ENCODE measurements at regions not wholly inside any gene's neighbourhood (a gene's known extent, or its start where the extent isn't known, plus 50 kb on each side); places are given as distances from the start of the nearest gene placed in this dataset.

GRCh38 chr13:47005756-47006414 is 109.0 kb upstream of the HTR2A start:
- H3K4me1 ChIP-seq, result no peaks in the 10 kb centered on the region
- TF ChIP-seq CTCF (IDR thresholded peaks at IDR 0.05), result no peak
- H3K9me3 ChIP-seq, result no peaks in the 10 kb centered on the region
- H3K36me3 ChIP-seq, result no peaks in the 10 kb centered on the region
- H3K27ac ChIP-seq, result no peak overlapping the region
- intact Hi-C loops (cut with DNase I), result no loop called here
- no peaks in the 10 kb centered on the region for H3K27me3 ChIP-seq
- DNase-seq (ENCODE audit: low spot score in 2 of 2), result no peak
- H3K4me3 ChIP-seq, result no peak overlapping the region

GRCh38 chr13:47004540-47004939 is 107.7 kb upstream of the HTR2A start:
- Histone ChIP-seq H3K9me3 (no peaks in the 10 kb centered on the region), H3K27ac (no peak overlapping the region), H3K4me1 (no peaks in the 10 kb centered on the region), H3K36me3 (no peaks in the 10 kb centered on the region), H3K4me3 (no peak overlapping the region), H3K27me3 (no peaks in the 10 kb centered on the region)
- DNase-seq (ENCODE audit: low spot score in 2 of 2), result no peak
- intact Hi-C loops (cut with DNase I), result no loop called here
- no peak for TF ChIP-seq CTCF (IDR thresholded peaks at IDR 0.05)

GRCh38 chr13:47004027-47004426 is 107.2 kb upstream of the HTR2A start:
- intact Hi-C loops (cut with DNase I), result no loop called here
- H3K36me3 ChIP-seq, result no peaks in the 10 kb centered on the region
- H3K4me1 ChIP-seq, result no peaks in the 10 kb centered on the region
- no peaks in the 10 kb centered on the region for H3K27me3 ChIP-seq
- H3K9me3 ChIP-seq, result no peaks in the 10 kb centered on the region
- H3K27ac ChIP-seq, result no peak overlapping the region
- H3K4me3 ChIP-seq, result no peak overlapping the region
- no peak for TF ChIP-seq CTCF (IDR thresholded peaks at IDR 0.05)
- DNase-seq (ENCODE audit: low spot score in 2 of 2), result no peak

GRCh38 chr13:47000165-47000564 is 103.3 kb upstream of the HTR2A start:
- Histone ChIP-seq H3K4me1 (no peaks in the 10 kb centered on the region), H3K27ac (no peak overlapping the region), H3K36me3 (no peaks in the 10 kb centered on the region), H3K4me3 (no peak overlapping the region), H3K27me3 (no peaks in the 10 kb centered on the region), H3K9me3 (no peaks in the 10 kb centered on the region)
- no peak for TF ChIP-seq CTCF (IDR thresholded peaks at IDR 0.05)
- DNase-seq (ENCODE audit: low spot score in 2 of 2), result no peak
- intact Hi-C loops (cut with DNase I), result no loop called here

- Histone ChIP-seq H3K27me3 (no peaks in the 10 kb centered on the region), H3K9me3 (no peaks in the 10 kb centered on the region), H3K4me3 (no peak overlapping the region), H3K27ac (no peak overlapping the region), H3K4me1 (no peaks in the 10 kb centered on the region), H3K36me3 (no peaks in the 10 kb centered on the region)
- intact Hi-C loops (cut with DNase I), result no loop called here
- no peak for DNase-seq (ENCODE audit: low spot score in 2 of 2)
- TF ChIP-seq CTCF (IDR thresholded peaks at IDR 0.05), result no peak
These were observed 99.6 kb upstream of the HTR2A start for GRCh38 chr13:46996316-46997030.
